ENCODE measurements at regions not wholly inside any gene's neighbourhood (a gene's known extent, or its start where the extent isn't known, plus 50 kb on each side); places are given as distances from the start of the nearest gene placed in this dataset.
A peak's percentile ranks its signal among the peaks of the same experiment; 100 is the strongest.

DNA sequence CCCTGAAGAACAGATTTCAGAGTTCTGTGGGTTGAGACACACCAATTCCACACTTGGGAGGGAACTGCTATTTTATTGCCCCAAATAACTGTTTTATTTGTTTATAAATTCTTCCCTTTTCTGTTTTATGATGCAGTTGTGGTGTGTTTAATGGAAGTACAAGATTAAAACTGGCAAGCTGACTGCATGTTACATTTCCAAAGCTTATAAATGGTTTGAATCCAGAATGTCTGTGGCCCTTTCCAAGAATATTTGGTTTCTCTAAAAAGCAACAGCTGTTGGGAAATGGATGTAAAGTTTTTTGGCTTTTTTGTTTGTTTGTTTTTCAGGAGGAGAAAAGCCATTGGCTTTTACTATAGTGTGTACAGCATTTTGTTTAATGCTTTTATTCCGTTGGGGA, 234.5 kb downstream of the MTX2 start:
- Histone ChIP-seq H3K4me1 (ENCODE audit: insufficient read depth, low read length) (no peaks in the 10 kb centered on the region), H3K9me3 (ENCODE audit: low read length) (no peaks in the 10 kb centered on the region), H3K9me2 (replicated peaks; ENCODE audit: low read length) (no peaks in the 10 kb centered on the region), H3K36me3 (ENCODE audit: low read depth, low read length) (no peaks in the 10 kb centered on the region), H4K20me1 (ENCODE audit: low read length) (no peaks in the 10 kb centered on the region), H3K79me2 (ENCODE audit: low read length) (no peaks in the 10 kb centered on the region), H3F3A (ENCODE audit: low read length, unreplicated experiment) (no peaks in the 10 kb centered on the region), H2AFZ (ENCODE audit: low read length) (no peak overlapping the region), H3K4me3 (ENCODE audit: low read length) (no peak overlapping the region), H3K4me2 (ENCODE audit: low read length) (no peak overlapping the region), H3K9ac (ENCODE audit: low read length) (no peak overlapping the region), H3K27ac (ENCODE audit: low read length) (no peak overlapping the region), H3K27me3 (ENCODE audit: low read length) (no peaks in the 10 kb centered on the region)
- POLR2A ChIA-PET (ENCODE audit: unreplicated experiment): no interaction called here
- intact Hi-C loops (cut with micrococcal nuclease): loop anchor here (1.0 kb wide), 1 partner anchor 50 kb away; no protein-coding TSS in a partner anchor
- TF ChIP-seq, protein P1, sequence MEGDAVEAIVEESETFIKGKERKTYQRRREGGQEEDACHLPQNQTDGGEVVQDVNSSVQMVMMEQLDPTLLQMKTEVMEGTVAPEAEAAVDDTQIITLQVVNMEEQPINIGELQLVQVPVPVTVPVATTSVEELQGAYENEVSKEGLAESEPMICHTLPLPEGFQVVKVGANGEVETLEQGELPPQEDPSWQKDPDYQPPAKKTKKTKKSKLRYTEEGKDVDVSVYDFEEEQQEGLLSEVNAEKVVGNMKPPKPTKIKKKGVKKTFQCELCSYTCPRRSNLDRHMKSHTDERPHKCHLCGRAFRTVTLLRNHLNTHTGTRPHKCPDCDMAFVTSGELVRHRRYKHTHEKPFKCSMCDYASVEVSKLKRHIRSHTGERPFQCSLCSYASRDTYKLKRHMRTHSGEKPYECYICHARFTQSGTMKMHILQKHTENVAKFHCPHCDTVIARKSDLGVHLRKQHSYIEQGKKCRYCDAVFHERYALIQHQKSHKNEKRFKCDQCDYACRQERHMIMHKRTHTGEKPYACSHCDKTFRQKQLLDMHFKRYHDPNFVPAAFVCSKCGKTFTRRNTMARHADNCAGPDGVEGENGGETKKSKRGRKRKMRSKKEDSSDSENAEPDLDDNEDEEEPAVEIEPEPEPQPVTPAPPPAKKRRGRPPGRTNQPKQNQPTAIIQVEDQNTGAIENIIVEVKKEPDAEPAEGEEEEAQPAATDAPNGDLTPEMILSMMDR (conservative IDR thresholded peaks at IDR 0.05; ENCODE audit: low read depth, low read length): no peak
- no peak for TF ChIP-seq EZH2phosphoT487 (IDR thresholded peaks at IDR 0.05; ENCODE audit: borderline replicate concordance, low read length)
- no peak for TF ChIP-seq EZH2 (IDR thresholded peaks at IDR 0.05; ENCODE audit: low read length, unreplicated experiment)
- no peak for DNase-seq
- no TSS peak for BruUV-seq (replicated peaks)
- ATAC-seq: peak; percentile 33; the same call in 1 of the 2 replicates
- CTCF ChIA-PET: no interaction called here

DNA sequence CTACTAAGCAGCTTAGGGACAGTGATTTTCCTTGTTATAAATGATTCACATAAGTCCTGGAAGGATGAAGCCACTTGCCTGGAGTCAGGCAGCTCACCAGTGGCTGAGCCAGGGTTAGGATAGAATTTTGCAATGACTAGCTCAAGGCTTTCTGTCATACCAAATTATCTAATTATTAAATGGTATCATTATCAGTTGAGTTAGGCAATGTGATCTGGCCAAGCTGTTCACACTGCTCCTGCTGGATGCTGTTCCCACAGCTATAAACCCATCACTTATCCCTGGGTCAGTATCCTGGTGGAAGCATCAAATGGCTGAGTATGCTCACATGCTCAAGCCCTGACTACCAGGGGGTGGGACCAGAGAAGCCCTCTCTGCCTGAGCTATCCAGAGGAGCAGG, 235.2 kb downstream of the MTX2 start:
- Histone ChIP-seq H3F3A (ENCODE audit: low read length, unreplicated experiment) (no peaks in the 10 kb centered on the region), H3K4me2 (ENCODE audit: low read length) (no peak overlapping the region), H4K20me1 (ENCODE audit: low read length) (no peaks in the 10 kb centered on the region), H3K4me3 (ENCODE audit: low read length) (no peak overlapping the region), H3K36me3 (ENCODE audit: low read depth, low read length) (no peaks in the 10 kb centered on the region), H3K9me3 (ENCODE audit: low read length) (no peaks in the 10 kb centered on the region), H3K9me2 (replicated peaks; ENCODE audit: low read length) (no peaks in the 10 kb centered on the region), H3K27me3 (ENCODE audit: low read length) (no peaks in the 10 kb centered on the region), H3K4me1 (ENCODE audit: insufficient read depth, low read length) (no peaks in the 10 kb centered on the region), H3K27ac (ENCODE audit: low read length) (no peak overlapping the region), H2AFZ (ENCODE audit: low read length) (no peak overlapping the region), H3K79me2 (ENCODE audit: low read length) (no peaks in the 10 kb centered on the region), H3K9ac (ENCODE audit: low read length) (no peak overlapping the region)
- TF ChIP-seq, protein P1 (conservative IDR thresholded peaks at IDR 0.05; ENCODE audit: low read depth, low read length): no peak
- no peak for TF ChIP-seq EZH2 (IDR thresholded peaks at IDR 0.05; ENCODE audit: low read length, unreplicated experiment)
- TF ChIP-seq EZH2phosphoT487 (IDR thresholded peaks at IDR 0.05; ENCODE audit: borderline replicate concordance, low read length): no peak
- ChIA-PET CTCF (no interaction called here), POLR2A (ENCODE audit: unreplicated experiment) (no interaction called here)
- intact Hi-C loops (cut with micrococcal nuclease): no loop called here
- ATAC-seq (no peak), DNase-seq (no peak)
- BruUV-seq (replicated peaks): no TSS peak

DNA sequence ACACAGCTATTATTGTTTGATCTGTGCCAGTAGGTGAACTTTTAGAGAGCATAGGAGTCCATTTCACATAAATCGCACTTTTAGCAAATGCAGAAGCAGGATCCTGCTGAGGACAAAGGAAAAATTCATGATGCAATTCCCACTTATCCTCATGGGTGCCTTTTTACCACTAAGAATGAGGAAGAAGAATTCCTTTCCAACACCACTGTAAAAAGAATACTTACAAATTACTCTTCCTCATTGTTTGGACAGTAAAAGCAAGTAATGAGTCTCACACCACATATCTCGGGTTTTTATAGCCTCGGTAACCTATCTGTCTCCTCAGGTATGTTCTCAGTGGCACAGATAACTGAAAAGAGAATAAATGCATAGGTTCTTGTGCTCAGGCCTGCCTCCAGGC, 238.5 kb downstream of the MTX2 start:
- Histone ChIP-seq H2AFZ (ENCODE audit: low read length) (no peak overlapping the region), H3K4me2 (ENCODE audit: low read length) (no peak overlapping the region), H3K27me3 (ENCODE audit: low read length) (no peaks in the 10 kb centered on the region), H3K9ac (ENCODE audit: low read length) (no peak overlapping the region), H3K27ac (ENCODE audit: low read length) (no peak overlapping the region), H3K4me3 (ENCODE audit: low read length) (no peak overlapping the region), H4K20me1 (ENCODE audit: low read length) (no peaks in the 10 kb centered on the region), H3K9me2 (replicated peaks; ENCODE audit: low read length) (no peaks in the 10 kb centered on the region), H3K9me3 (ENCODE audit: low read length) (no peaks in the 10 kb centered on the region), H3K4me1 (ENCODE audit: insufficient read depth, low read length) (no peaks in the 10 kb centered on the region), H3K79me2 (ENCODE audit: low read length) (no peaks in the 10 kb centered on the region), H3K36me3 (ENCODE audit: low read depth, low read length) (no peaks in the 10 kb centered on the region), H3F3A (ENCODE audit: low read length, unreplicated experiment) (no peaks in the 10 kb centered on the region)
- BruUV-seq (replicated peaks): no TSS peak
- TF ChIP-seq, protein P1 (conservative IDR thresholded peaks at IDR 0.05; ENCODE audit: low read depth, low read length): no peak
- TF ChIP-seq EZH2 (IDR thresholded peaks at IDR 0.05; ENCODE audit: low read length, unreplicated experiment) (no peak), EZH2phosphoT487 (IDR thresholded peaks at IDR 0.05; ENCODE audit: borderline replicate concordance, low read length) (no peak)
- intact Hi-C loops (cut with micrococcal nuclease): no loop called here
- ChIA-PET POLR2A (ENCODE audit: unreplicated experiment) (no interaction called here), CTCF (no interaction called here)
- DNase-seq (no peak), ATAC-seq (no peak)
